ENCODE measurements at regions not wholly inside any gene's neighbourhood (a gene's known extent, or its start where the extent isn't known, plus 50 kb on each side); places are given as distances from the start of the nearest gene placed in this dataset.

- TF ChIP-seq POLR2A (IDR thresholded peaks at IDR 0.05; ENCODE audit: low read depth, low read length) (no peak), TAF1 (IDR thresholded peaks at IDR 0.05; ENCODE audit: borderline replicate concordance, low read depth, low read length) (no peak), POLR2AphosphoS5 (IDR thresholded peaks at IDR 0.05; ENCODE audit: low read depth, low read length) (no peak)
Measured at GRCh38 chr20:22722811-22723210, 138.4 kb upstream of the FOXA2 start.

Data from GM12892 (cell line).